RWPE1 (cell line): ENCODE measurements at regions not wholly inside any gene's neighbourhood (a gene's known extent, or its start where the extent isn't known, plus 50 kb on each side); places are given as distances from the start of the nearest gene placed in this dataset.

ENCODE experiments used
- CTCF ChIA-PET: fragments of 350-600 bp; sonication (Branson Sonifier 250); formaldehyde crosslinking; extraction: SDS; loops from one replicate; lab custom pipeline; 2021; lab: Yijun Ruan, JAX
- POLR2A ChIA-PET: fragments of 400-600 bp; formaldehyde crosslinking; extraction: SDS; loops from one replicate; lab custom pipeline; 2020; ENCODE audit warnings: antibody characterized with exemption; ENCODE audit not compliant: low non-redundant PET; lab: Yijun Ruan, JAX
- DNase-seq: peaks from one replicate; pipeline ENCODE4 v3.0.0; 2012; ENCODE audit warnings: low spot score
- H3K27ac ChIP-seq: fragments of 450-650 bp; 2 replicates; pipeline ENCODE4 v1.5.1; 2017
- CTCF ChIP-seq: fragments of 450-650 bp; conservative IDR thresholded peaks from 2 replicates; pipeline ENCODE4 v1.5.1; 2017; ENCODE audit warnings: low read depth, mild to moderate bottlenecking

- peak overlapping the region; percentile 49; the same call in 1 of the 2 replicates for H3K27ac ChIP-seq
- CTCF ChIA-PET = interaction anchor here (0.6 kb wide), 1 partner anchor 94 kb away, joined by 4 read pairs; no protein-coding TSS in a partner anchor
- POLR2A ChIA-PET = no interaction called here
- no peak for TF ChIP-seq CTCF
- DNase-seq = peak; percentile 57
Observed at GRCh38 chr14:103198131-103199105, 75.2 kb downstream of the TNFAIP2 start.

GRCh38 chr14:103199124-103199523 lies 75.9 kb downstream of the TNFAIP2 start:
- POLR2A ChIA-PET = no interaction called here
- DNase-seq = no peak
- CTCF ChIA-PET = interaction anchor here (0.7 kb wide), 1 partner anchor 92 kb away, joined by 5 read pairs; no protein-coding TSS in a partner anchor
- no peak for TF ChIP-seq CTCF
- peak overlapping the region; percentile 49; the same call in 1 of the 2 replicates for H3K27ac ChIP-seq

- POLR2A ChIA-PET = no interaction called here
Observed at GRCh38 chr14:103201801-103202200, 78.5 kb downstream of the TNFAIP2 start.

GRCh38 chr14:103204852-103205540 lies 81.7 kb downstream of the TNFAIP2 start:
- POLR2A ChIA-PET = no interaction called here
- no peak for DNase-seq
- no peak for TF ChIP-seq CTCF
- no peak overlapping the region for H3K27ac ChIP-seq
- CTCF ChIA-PET = no interaction called here

More at GRCh38 chr14:103201801-103202200, 78.5 kb downstream of the TNFAIP2 start:
- TF ChIP-seq CTCF = no peak
- DNase-seq = no peak
- CTCF ChIA-PET = no interaction called here
- H3K27ac ChIP-seq = no peak overlapping the region

- H3K27ac ChIP-seq = peak overlapping the region; percentile 40; the same call in 1 of the 2 replicates
- ChIA-PET CTCF (no interaction called here), POLR2A (no interaction called here)
- DNase-seq = no peak
- no peak for TF ChIP-seq CTCF
Observed at GRCh38 chr14:103205541-103205906, 82.3 kb downstream of the TNFAIP2 start.

- no peak for DNase-seq
- peak overlapping the region; percentile 40; the same call in 1 of the 2 replicates for H3K27ac ChIP-seq
- POLR2A ChIA-PET = no interaction called here
- CTCF ChIA-PET = no interaction called here
- no peak for TF ChIP-seq CTCF
Observed at GRCh38 chr14:103206023-103206481, 82.8 kb downstream of the TNFAIP2 start.
